MG63 (cell line): ENCODE measurements at regions not wholly inside any gene's neighbourhood (a gene's known extent, or its start where the extent isn't known, plus 50 kb on each side); places are given as distances from the start of the nearest gene placed in this dataset.
A peak's percentile ranks its signal among the peaks of the same experiment; 100 is the strongest.
"Not testable (repeated sequence)": the region's sequence is repeated elsewhere in the genome, so short reads cannot be mapped to it uniquely, and the experiment has no call there.

ENCODE experiments used
- DNase-seq: peaks from one replicate; pipeline ENCODE4 v3.0.0-alpha.2; 2020
- H3K27me3 ChIP-seq: fragments of 250-450 bp; sonication (Bioruptor Pico); 2 replicates; pipeline ENCODE4 v1.5.1; 2020; ENCODE audit warnings: mild to moderate bottlenecking, moderate library complexity
- H3K36me3 ChIP-seq: fragments of 250-450 bp; sonication (Bioruptor Pico); 2 replicates; pipeline ENCODE4 v1.5.1; 2020; ENCODE audit warnings: mild to moderate bottlenecking, moderate library complexity
- H3K4me3 ChIP-seq: fragments of 250-450 bp; sonication (Bioruptor Pico); 2 replicates; pipeline ENCODE4 v1.5.1; 2020; ENCODE audit warnings: mild to moderate bottlenecking, moderate library complexity
- H3K9me3 ChIP-seq: fragments of 250-450 bp; sonication (Bioruptor Pico); 2 replicates; pipeline ENCODE4 v1.5.1; 2020; ENCODE audit warnings: mild to moderate bottlenecking, moderate library complexity

DNA sequence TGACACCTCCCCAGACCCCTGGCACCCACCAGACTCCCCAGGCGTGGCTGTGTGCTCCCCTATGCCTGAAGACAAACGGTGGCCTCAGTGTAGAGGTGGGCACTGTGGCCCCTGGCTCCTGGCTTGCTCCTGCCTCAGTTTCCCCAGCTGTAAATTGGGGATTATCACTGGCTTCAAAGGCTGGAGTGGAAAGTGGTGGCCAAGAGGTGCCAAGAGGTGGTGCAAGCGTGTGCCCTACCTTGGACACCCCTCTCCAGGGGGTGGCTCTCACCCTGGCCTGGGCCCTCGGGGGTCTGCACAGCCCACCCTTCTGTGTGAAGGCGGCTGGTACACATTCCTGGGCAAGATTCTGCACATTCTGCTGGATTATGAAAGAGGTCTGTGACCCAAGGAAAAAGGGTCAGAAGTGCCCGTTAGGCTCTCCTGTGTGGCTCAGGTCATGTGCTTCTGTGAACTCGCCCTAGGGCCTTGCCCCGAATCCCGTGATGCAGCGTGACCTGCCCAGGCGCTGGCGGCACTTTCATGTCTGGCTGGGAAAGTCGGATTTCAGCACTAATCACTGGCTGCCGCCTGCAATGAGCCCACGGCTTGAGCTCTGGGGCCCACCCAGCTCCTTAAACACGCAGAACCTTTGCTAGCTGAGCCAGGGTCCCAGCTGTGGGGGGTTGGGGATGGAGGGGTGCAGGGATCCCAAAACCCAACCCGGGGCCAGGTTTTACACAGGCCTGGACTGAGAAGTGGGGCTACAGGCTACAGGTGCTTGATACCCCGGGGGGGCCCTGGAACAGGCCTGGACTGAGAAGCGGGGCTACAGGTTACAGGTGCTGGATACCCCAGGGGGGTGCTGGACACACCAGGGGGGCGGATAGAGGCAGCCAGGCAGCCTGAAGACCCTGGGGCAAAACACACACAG lies 86.8 kb upstream of the METTL9 start:
- not testable (repeated sequence) for DNase-seq, H3K9me3 ChIP-seq, H3K4me3 ChIP-seq, H3K27me3 ChIP-seq
- H3K36me3 ChIP-seq, result peaks cover 69% of the 10 kb centered on the region

- H3K4me3 ChIP-seq, H3K27me3 ChIP-seq, H3K9me3 ChIP-seq: not testable (repeated sequence)
- DNase-seq, result peak; percentile 56
- peaks cover 67% of the 10 kb centered on the region for H3K36me3 ChIP-seq
These were observed 86.0 kb upstream of the METTL9 start for GRCh38 chr16:21513337-21513741.

DNA sequence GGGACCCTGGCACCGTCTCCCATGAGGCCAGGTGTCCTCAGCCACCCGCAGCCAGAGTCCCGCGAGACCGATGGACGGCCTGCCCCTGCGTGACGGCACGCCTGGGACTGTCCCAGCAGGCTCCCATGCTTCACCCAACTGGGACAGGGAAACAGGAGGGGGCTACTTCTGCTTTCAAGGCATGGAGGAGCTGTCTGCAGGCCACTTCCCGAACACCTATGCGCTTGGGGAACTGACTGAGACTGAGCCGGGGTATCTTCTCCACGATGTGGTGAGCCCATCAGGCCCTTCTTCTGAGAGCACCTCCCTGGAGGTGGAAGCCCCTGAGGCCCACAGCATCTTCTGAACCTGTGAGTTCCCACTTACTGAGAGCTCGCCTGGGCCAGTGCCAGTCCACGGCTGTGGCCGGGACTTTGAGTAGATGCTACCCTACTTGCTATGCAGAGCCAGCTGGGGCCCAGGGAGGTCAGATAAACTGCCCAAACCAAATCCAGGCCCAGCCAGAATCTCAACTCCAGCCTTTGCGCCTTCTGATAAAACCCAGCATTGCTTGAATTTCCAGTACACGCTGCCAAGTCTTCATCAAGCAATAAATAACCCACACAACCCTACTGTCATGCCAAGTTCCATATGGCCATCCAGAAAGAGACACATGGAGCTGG lies 85.4 kb upstream of the METTL9 start:
- not testable (repeated sequence) for H3K4me3 ChIP-seq, H3K27me3 ChIP-seq, DNase-seq, H3K9me3 ChIP-seq
- H3K36me3 ChIP-seq, result peaks cover 65% of the 10 kb centered on the region

GRCh38 chr16:21514474-21514840 lies 84.9 kb upstream of the METTL9 start:
- DNase-seq, H3K9me3 ChIP-seq, H3K27me3 ChIP-seq, H3K4me3 ChIP-seq: not testable (repeated sequence)
- peaks cover 64% of the 10 kb centered on the region for H3K36me3 ChIP-seq

DNA sequence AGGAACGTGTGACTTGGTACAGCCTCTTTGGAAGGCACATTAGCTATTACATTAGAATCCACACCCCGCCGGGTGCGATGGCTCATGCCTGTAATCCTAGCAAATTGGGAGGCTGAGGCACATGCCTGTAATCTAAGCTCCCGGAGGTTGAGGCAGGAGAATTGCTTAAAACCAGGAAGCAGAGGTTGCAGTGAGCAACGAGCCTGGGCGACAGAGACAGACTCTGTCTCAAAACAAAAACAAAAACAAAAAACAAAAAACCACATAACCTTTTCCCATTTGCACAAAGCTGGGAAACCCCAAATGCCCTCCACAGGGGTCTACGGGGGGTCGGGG lies 82.7 kb upstream of the METTL9 start:
- H3K4me3 ChIP-seq, H3K27me3 ChIP-seq, H3K9me3 ChIP-seq, DNase-seq: not testable (repeated sequence)
- peaks cover 51% of the 10 kb centered on the region for H3K36me3 ChIP-seq

DNA sequence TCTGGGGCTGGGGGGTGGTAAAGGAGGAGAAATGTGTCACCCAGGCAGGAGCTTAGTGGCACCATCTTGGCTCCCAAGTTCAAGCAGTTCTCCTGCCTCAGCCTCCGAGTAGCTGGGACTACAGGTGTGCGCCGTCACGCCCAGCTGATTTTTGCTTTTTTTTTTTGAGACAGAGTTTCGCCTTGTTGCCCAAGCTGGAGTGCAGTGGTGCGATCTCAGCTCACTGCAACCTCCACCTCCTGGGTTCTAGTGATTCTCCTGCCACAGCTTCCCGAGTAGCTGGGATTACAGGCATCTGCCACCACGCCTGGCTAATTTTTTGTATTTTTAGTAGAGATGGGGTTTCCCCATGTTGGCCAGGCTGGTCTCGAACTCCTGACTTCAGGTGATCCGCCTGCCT lies 82.1 kb upstream of the METTL9 start:
- Histone ChIP-seq H3K4me3 (peak overlapping the region; percentile 32), H3K36me3 (peaks cover 45% of the 10 kb centered on the region)
- DNase-seq, H3K9me3 ChIP-seq, H3K27me3 ChIP-seq: not testable (repeated sequence)

DNA sequence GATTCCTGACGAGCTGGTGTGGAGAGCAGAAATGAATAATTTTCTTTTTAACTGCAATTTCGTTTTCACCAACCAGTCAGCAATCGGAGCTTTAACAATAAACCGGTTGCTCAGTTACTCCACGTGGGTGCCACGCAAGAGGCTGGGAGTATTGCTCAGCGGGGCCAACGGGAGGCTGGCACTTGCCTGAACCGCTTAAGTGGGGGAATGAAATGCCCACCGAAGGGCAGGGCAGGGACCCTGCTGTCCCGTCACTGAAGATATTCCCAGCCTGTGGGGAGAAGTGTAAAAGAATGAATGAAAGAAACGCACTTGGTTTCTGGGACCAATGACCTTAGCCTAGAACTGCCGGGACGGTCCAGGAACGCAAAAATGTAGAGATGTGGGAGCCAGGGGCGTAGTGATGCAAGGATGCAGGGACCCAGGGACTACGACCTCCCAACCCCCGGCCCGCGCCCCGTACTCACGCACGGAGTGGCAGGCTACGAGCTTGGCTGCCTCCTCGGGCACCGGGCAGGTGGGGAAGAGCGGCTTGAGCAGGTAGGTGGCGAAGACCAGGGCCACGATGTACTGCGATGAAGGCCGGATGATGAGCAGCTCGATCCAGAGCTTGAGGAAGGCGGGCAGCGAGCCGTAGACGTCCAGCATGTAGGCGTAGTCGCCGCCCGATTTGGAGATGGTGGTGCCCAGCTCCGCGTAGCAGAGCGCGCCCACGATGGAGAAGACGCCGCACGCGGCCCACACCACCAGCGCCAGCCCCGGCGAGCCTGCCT lies 79.8 kb upstream of the METTL9 start:
- DNase-seq, H3K27me3 ChIP-seq: not testable (repeated sequence)
- peaks cover 30% of the 10 kb centered on the region for H3K36me3 ChIP-seq

DNA sequence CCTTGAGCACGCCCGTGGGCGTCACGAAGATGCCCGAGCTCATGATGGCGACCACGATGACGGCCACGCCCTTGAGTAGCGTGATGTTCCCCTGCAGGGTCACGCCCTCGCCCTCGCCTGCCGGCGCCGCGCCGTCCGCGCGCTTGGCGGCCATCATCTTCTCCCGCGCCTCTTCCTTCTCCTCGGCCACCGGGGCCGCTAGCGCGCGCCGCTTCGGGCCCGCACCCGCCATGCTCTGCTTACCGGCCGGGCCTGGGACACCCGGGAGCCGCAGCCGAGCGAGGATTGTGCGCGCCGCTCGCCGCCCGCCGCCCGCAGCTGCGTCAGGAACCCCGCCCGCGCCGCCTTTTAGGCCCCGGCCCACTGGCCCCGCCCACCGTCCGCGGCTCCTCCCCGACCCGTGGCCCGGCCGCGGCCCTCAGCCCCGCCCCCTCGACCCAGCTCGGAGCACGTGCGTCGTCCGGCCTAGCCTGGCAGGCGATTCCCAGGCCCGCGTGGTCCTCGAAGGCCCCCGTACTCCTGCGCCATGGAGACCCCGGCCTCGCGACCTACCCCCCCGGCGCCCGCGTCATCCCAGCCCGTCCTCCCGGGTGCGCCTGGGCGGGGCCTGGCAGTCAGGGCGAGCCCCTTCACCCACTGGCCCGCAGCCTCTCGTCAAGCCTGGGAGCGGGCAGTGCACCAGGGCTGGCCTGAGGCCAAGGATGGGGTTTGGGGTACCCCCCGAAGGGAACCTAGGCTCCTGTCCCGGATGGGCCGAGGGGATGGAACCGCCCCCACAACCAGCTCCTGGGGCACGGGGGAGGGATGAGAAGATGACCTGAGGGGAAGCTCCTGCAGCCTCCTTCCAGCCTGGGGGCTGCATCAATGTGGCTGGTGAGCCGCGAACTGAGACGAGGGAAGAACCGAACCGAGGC lies 79.0 kb upstream of the METTL9 start:
- not testable (repeated sequence) for H3K27me3 ChIP-seq, H3K9me3 ChIP-seq
- peak overlapping the region; percentile 100 for H3K4me3 ChIP-seq
- peak; percentile 98 for DNase-seq
- peaks cover 29% of the 10 kb centered on the region for H3K36me3 ChIP-seq

More for the DNA sequence above, 79.8 kb upstream of the METTL9 start:
- peak overlapping the region; percentile 100 for H3K4me3 ChIP-seq
- H3K9me3 ChIP-seq, result not testable (repeated sequence)

DNA sequence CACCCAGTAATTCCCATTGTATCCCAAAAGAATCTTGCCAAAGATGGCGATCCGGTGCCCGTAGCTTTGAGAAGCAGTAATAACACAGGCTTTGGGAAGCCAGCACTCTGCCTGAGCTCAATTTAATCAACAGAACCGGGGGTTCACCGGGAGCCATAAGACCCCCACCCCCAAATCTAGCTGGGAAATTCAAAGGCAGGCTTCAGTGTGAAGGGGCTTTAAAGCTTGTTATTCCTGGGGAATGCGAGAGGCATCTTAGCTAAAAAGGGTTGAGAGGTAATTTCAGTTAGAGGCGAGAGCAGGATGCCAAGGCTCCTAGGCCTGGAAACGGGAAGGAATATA lies 78.4 kb upstream of the METTL9 start:
- H3K9me3 ChIP-seq, H3K27me3 ChIP-seq, DNase-seq, H3K4me3 ChIP-seq: not testable (repeated sequence)
- H3K36me3 ChIP-seq, result peaks cover 26% of the 10 kb centered on the region

GRCh38 chr16:21521390-21522143 lies 77.8 kb upstream of the METTL9 start:
- not testable (repeated sequence) for H3K4me3 ChIP-seq, H3K27me3 ChIP-seq, H3K9me3 ChIP-seq
- DNase-seq, result peak; percentile 96
- peaks cover 21% of the 10 kb centered on the region for H3K36me3 ChIP-seq

- peaks cover 17% of the 10 kb centered on the region for H3K36me3 ChIP-seq
- H3K9me3 ChIP-seq, H3K27me3 ChIP-seq, DNase-seq, H3K4me3 ChIP-seq: not testable (repeated sequence)
These were observed 76.5 kb upstream of the METTL9 start for GRCh38 chr16:21522846-21523245.

GRCh38 chr16:21523411-21524067 lies 75.8 kb upstream of the METTL9 start:
- Histone ChIP-seq H3K27me3 (no peaks in the 10 kb centered on the region), H3K4me3 (no peak overlapping the region), H3K36me3 (peaks cover 10% of the 10 kb centered on the region), H3K9me3 (no peaks in the 10 kb centered on the region)
- no peak for DNase-seq

DNA sequence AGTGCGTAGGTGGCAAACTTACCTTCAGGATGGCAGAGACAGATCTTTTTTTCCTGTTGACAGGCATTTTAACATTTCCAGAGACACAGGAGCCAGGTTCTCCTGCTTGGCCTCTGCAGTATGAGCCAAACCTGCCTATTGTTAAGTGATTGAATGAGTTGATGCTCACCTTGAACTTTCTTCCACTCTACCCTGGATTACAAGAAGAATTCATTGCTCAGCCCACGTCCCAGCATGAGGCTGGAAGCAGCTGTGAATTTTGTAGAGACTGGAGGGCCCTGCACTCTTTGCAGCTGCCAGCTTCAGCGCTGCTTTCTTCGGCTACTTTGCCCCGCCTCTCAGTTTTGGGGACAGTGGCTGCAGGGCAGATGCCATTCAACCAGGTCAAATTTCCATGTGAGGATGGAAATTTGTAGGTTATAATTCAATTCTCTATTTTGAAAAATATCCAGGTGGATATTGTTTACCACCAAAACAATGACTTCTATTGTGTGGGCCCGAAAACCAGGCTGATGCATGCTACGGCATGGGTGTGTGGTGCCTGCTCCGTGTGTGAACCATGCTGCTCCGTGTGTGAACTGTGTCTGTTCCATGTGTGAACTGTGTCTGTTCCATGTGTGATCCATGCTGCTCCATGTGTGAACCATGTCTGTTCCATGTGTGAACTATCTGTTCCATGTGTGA lies 75.2 kb upstream of the METTL9 start:
- no peak for DNase-seq
- no peak overlapping the region for H3K4me3 ChIP-seq
- no peaks in the 10 kb centered on the region for H3K27me3 ChIP-seq
- no peaks in the 10 kb centered on the region for H3K9me3 ChIP-seq
- H3K36me3 ChIP-seq, result peaks cover 6% of the 10 kb centered on the region

- H3K36me3 ChIP-seq, H3K4me3 ChIP-seq, H3K9me3 ChIP-seq, H3K27me3 ChIP-seq, DNase-seq: not testable (repeated sequence)
These were observed 74.7 kb upstream of the METTL9 start for GRCh38 chr16:21524752-21525028.
